K562 (cell line): ENCODE measurements at regions not wholly inside any gene's neighbourhood (a gene's known extent, or its start where the extent isn't known, plus 50 kb on each side); places are given as distances from the start of the nearest gene placed in this dataset.

Experiments used
- ATAC-seq: fragments of 200-7000 bp; cut with Tn5 transposase; 3 replicates; pipeline ENCODE4 v1.9.1; 2020; ENCODE audit warnings: moderate library complexity
- BruUV-seq: library from RNA; stranded (reverse); fragments of 400-500 nt; replicated peaks from 2 replicates; lab custom pipeline; 2021; lab: Mats Ljungman, UMichigan
- CTCF ChIA-PET: fragments of 300-600 bp; formaldehyde crosslinking; extraction: SDS; loops from one replicate; lab custom pipeline; 2021; ENCODE audit warnings: low intra/inter-chr PET ratio; lab: Yijun Ruan, JAX
- POLR2A ChIA-PET: fragments of 300-600, 350-650 bp; sonication (Branson Sonifier 250); formaldehyde crosslinking; extraction: SDS; loops from one replicate; lab custom pipeline; 2021; ENCODE audit warnings: antibody characterized with exemption, inconsistent platforms; lab: Yijun Ruan, JAX
- DNase-seq, 4 experiments: peaks; one replicate each; pipeline versions ENCODE4 v3.0.0 to v3.0.0-alpha.2; 2011 to 2018; ENCODE audit warnings: low spot score in 3 of 4, mixed read lengths in 3 of 4; ENCODE audit errors: extremely low read depth in 1 of 4
- FAIRE-seq: peaks from 2 replicates; lab custom pipeline; 2011; peaks lifted over from hg19 to GRCh38; lab: Jason Lieb, UNC
- H2AFZ ChIP-seq: 2 replicates; pipeline ENCODE4 v1.6.0; 2011; ENCODE audit warnings: low read depth, low read length, control low read depth, inconsistent platforms
- H3K27ac ChIP-seq: fragments of 200-600 bp; 3 replicates; pipeline ENCODE4 v1.8.0; 2011; ENCODE audit warnings: low read depth, mild to moderate bottlenecking, control low read depth, inconsistent platforms, low read length, moderate library complexity, mixed read lengths; ENCODE audit errors: extremely low read depth
- H3K27me3 ChIP-seq, 2 experiments: fragments of 300-600 bp in 1 of 2; 2 replicates in 1 of 2; 3 replicates in 1 of 2; pipeline versions ENCODE4 v1.6.0 to v1.8.0; 2011; ENCODE audit warnings: inconsistent platforms in 2 of 2, low read length in 2 of 2, mild to moderate bottlenecking in 1 of 2, mixed read lengths in 1 of 2, moderate library complexity in 1 of 2; ENCODE audit not compliant: control insufficient read depth in 2 of 2, insufficient read depth in 2 of 2
- H3K36me3 ChIP-seq: fragments of 300-600 bp; 3 replicates; pipeline ENCODE4 v1.8.0; 2011; ENCODE audit warnings: mild to moderate bottlenecking, low read length, inconsistent platforms; ENCODE audit not compliant: control insufficient read depth, insufficient read depth
- H3K4me1 ChIP-seq, 2 experiments: fragments of 200-600 bp in 1 of 2; replicated peaks in 1 of 2; 2 replicates in 1 of 2; 3 replicates in 1 of 2; pipeline versions ENCODE4 v1.5.1 to v1.8.0; 2011; ENCODE audit warnings: inconsistent platforms in 2 of 2, low read length in 2 of 2, mild to moderate bottlenecking in 1 of 2, mixed read lengths in 1 of 2, moderate library complexity in 1 of 2; ENCODE audit not compliant: control insufficient read depth in 2 of 2, insufficient read depth in 2 of 2
- H3K4me2 ChIP-seq: 2 replicates; pipeline ENCODE4 v1.6.1; 2011; ENCODE audit warnings: low read length, control low read depth, inconsistent platforms, mixed read lengths; ENCODE audit not compliant: insufficient read depth
- H3K4me3 ChIP-seq: fragments of 200-600 bp; sonication (generic), shearing (Covaris generic); 2 replicates; pipeline ENCODE4 v1.5.1; 2016; ENCODE audit warnings: control low read depth, inconsistent platforms
- H3K79me2 ChIP-seq: fragments of 200-600 bp; 3 replicates; pipeline ENCODE4 v1.8.0; 2011; ENCODE audit warnings: low read length, inconsistent platforms; ENCODE audit not compliant: control insufficient read depth, insufficient read depth
- H3K9ac ChIP-seq, 2 experiments: 2 replicates each; pipeline versions ENCODE4 v1.6.0 to v1.6.1; 2011; ENCODE audit warnings: low read depth in 2 of 2, low read length in 2 of 2, control low read depth in 1 of 2, inconsistent platforms in 1 of 2, mild to moderate bottlenecking in 1 of 2, mixed read lengths in 1 of 2; ENCODE audit not compliant: insufficient read depth in 1 of 2
- H3K9me1 ChIP-seq: one replicate; pipeline ENCODE4 v1.6.0; 2011; ENCODE audit warnings: inconsistent platforms, mild to moderate bottlenecking, low read length, moderate library complexity; ENCODE audit not compliant: control insufficient read depth, insufficient read depth
- H3K9me3 ChIP-seq: replicated peaks from 2 replicates; pipeline ENCODE4 v1.5.1; 2011; ENCODE audit warnings: low read depth, low read length, inconsistent platforms; ENCODE audit not compliant: control insufficient read depth, insufficient read depth
- H4K20me1 ChIP-seq: replicated peaks from 2 replicates; pipeline ENCODE4 v1.6.1; 2011; ENCODE audit warnings: low read length, inconsistent platforms, mixed read lengths; ENCODE audit not compliant: control insufficient read depth, insufficient read depth
- CHAMP1 ChIP-seq: fragments of 450-650 bp; IDR thresholded peaks from 2 replicates; pipeline ENCODE4 v1.6.1; 2016; ENCODE audit warnings: mild to moderate bottlenecking
- HBP1 ChIP-seq: fragments of 450-650 bp; formaldehyde crosslinking; IDR thresholded peaks from 2 replicates; pipeline ENCODE4 v1.4.0; 2022; ENCODE audit warnings: missing genetic modification characterization
- HMGXB4 ChIP-seq: sonication (generic); formaldehyde crosslinking; IDR thresholded peaks from 2 replicates; pipeline ENCODE4 v1.8.1; 2023; ENCODE audit warnings: mild to moderate bottlenecking, missing genetic modification reagents
- IFI16 ChIP-seq: fragments of 250-450 bp; sonication (Bioruptor Pico); IDR thresholded peaks from 2 replicates; pipeline ENCODE4 v2.1.2; 2022; ENCODE audit warnings: mild to moderate bottlenecking, inconsistent platforms
- RBM14 ChIP-seq: fragments of 200-400 bp; formaldehyde crosslinking; IDR thresholded peaks from 2 replicates; pipeline ENCODE4 v1.6.1; 2018; ENCODE audit warnings: low read depth, mild to moderate bottlenecking, low read length, moderate library complexity, borderline replicate concordance; ENCODE audit not compliant: insufficient read depth
- STAT6 ChIP-seq: sonication (generic); formaldehyde crosslinking; IDR thresholded peaks from 2 replicates; pipeline ENCODE4 v1.8.1; 2023; ENCODE audit warnings: mild to moderate bottlenecking, missing genetic modification reagents
- ZNF274 ChIP-seq: IDR thresholded peaks from 2 replicates; pipeline ENCODE4 v1.6.1; 2011; ENCODE audit warnings: low read depth, mild to moderate bottlenecking, low read length, moderate library complexity, borderline replicate concordance
- ZNF41 ChIP-seq: fragments of 250-450 bp; sonication (Bioruptor Pico); conservative IDR thresholded peaks from 2 replicates; pipeline ENCODE4 v1.4.0; 2020; ENCODE audit warnings: mild to moderate bottlenecking
- ZNF699 ChIP-seq: fragments of 250-450 bp; sonication (Bioruptor Pico); IDR thresholded peaks from 2 replicates; pipeline ENCODE4 v1.8.0; 2021; ENCODE audit warnings: mild to moderate bottlenecking, moderate library complexity; ENCODE audit not compliant: insufficient replicate concordance
- ZNF77 ChIP-seq: fragments of 250-450 bp; sonication (Bioruptor Pico); IDR thresholded peaks from 2 replicates; pipeline ENCODE4 v1.5.0; 2020
- WGBS: fragments of 100-300 bp; shearing (Covaris generic); methylation state at CpG from one replicate; pipeline ENCODE4 v1.1.6; 2016; ENCODE audit warnings: low coverage, mixed read lengths; ENCODE audit not compliant: insufficient coverage; ENCODE audit errors: missing lambda C conversion rate; 5-methylcytosine and 5-hydroxymethylcytosine counted together
- in situ Hi-C: fragments of 300-500 bp; cut with MboI; formaldehyde crosslinking; loops from 4 replicates; pipeline ENCODE4 v1.15.0; 2018; ENCODE audit warnings: inconsistent platforms, mixed read lengths
- intact Hi-C: fragments of 100-400 bp; cut with micrococcal nuclease; formaldehyde crosslinking; loops from 2 replicates; pipeline ENCODE4 v1.14.2; 2022

GRCh38 chr3:103499967-103500366, 1065.2 kb downstream of the ZPLD1 start:
- no peak overlapping the region for H3K4me2 ChIP-seq
- in situ Hi-C loops, result no loop called here
- TF ChIP-seq ZNF41 (CRISPR knock-in tag) (no peak), ZNF77 (no peak), HBP1 (CRISPR knock-in tag) (no peak), ZNF699 (no peak), IFI16 (CRISPR knock-in tag) (no peak), CHAMP1 (no peak), ZNF274 (no peak), RBM14 (no peak), HMGXB4 (CRISPR knock-in tag) (no peak), STAT6 (CRISPR knock-in tag) (no peak)
- TF ChIP-seq, all 486 proteins: peak for 0
- BruUV-seq, result no TSS peak
- intact Hi-C loops, result no loop called here
- WGBS, result 0% methylated on average over 4 of the region's 4 CpGs
- H4K20me1 ChIP-seq, result no peaks in the 10 kb centered on the region
- FAIRE-seq (no peak), ATAC-seq (no peak), DNase-seq (no peak)
- no peak overlapping the region for H3K27ac ChIP-seq
- ChIA-PET POLR2A (no interaction called here), CTCF (no interaction called here)
- H3K79me2 ChIP-seq, result no peaks in the 10 kb centered on the region
- H3K27me3 ChIP-seq, result no peaks in the 10 kb centered on the region
- no peak overlapping the region for H3K9ac ChIP-seq
- no peaks in the 10 kb centered on the region for H3K9me3 ChIP-seq
- no peaks in the 10 kb centered on the region for H3K9me1 ChIP-seq
- H2AFZ ChIP-seq, result no peak overlapping the region
- H3K36me3 ChIP-seq, result no peaks in the 10 kb centered on the region
- H3K4me3 ChIP-seq, result no peak overlapping the region
- H3K4me1 ChIP-seq, result no peaks in the 10 kb centered on the region
